SK-N-SH treated with all-trans-retinoic acid at 6 μM for 48 hours (cell line): ENCODE measurements at regions not wholly inside any gene's neighbourhood (a gene's known extent, or its start where the extent isn't known, plus 50 kb on each side); places are given as distances from the start of the nearest gene placed in this dataset.

Source experiments
- ATAC-seq: fragments of 200-7000 bp; cut with Tn5 transposase; 3 replicates; pipeline ENCODE4 v1.9.1; 2020; ENCODE audit warnings: mild to moderate bottlenecking, moderate library complexity
- ARNTL ChIP-seq: fragments of 450-650 bp; formaldehyde crosslinking; IDR thresholded peaks from 2 replicates; pipeline ENCODE4 v1.5.0; 2020; ENCODE audit warnings: low read depth, mild to moderate bottlenecking, moderate library complexity, borderline replicate concordance
- BACH2 ChIP-seq: fragments of 250-450 bp; sonication (Bioruptor Pico); IDR thresholded peaks from 2 replicates; pipeline ENCODE4 v1.9.0; 2021; ENCODE audit warnings: mild to moderate bottlenecking, borderline replicate concordance
- CREB5 ChIP-seq: fragments of 250-450 bp; sonication (Bioruptor Pico); IDR thresholded peaks from 2 replicates; pipeline ENCODE4 v1.5.1; 2020; ENCODE audit warnings: low read depth, mild to moderate bottlenecking, moderate library complexity
- CSDC2 ChIP-seq: fragments of 250-450 bp; sonication (Bioruptor Pico); IDR thresholded peaks from 2 replicates; pipeline ENCODE4 v1.5.0; 2020; ENCODE audit warnings: mild to moderate bottlenecking, moderate library complexity
- ESRRG ChIP-seq: fragments of 250-450 bp; sonication (Bioruptor Pico); IDR thresholded peaks from 2 replicates; pipeline ENCODE4 v1.6.1; 2021; ENCODE audit warnings: mild to moderate bottlenecking
- ISL1 ChIP-seq: fragments of 250-450 bp; sonication (Bioruptor Pico); IDR thresholded peaks from 2 replicates; pipeline ENCODE4 v2.1.2; 2022; ENCODE audit warnings: mild to moderate bottlenecking, moderate library complexity
- PPARA ChIP-seq: fragments of 250-450 bp; sonication (Bioruptor Pico); IDR thresholded peaks from 2 replicates; pipeline ENCODE4 v1.5.0; 2020; ENCODE audit warnings: mild to moderate bottlenecking, borderline replicate concordance
- RARB ChIP-seq: fragments of 250-450 bp; sonication (Bioruptor Pico); IDR thresholded peaks from 2 replicates; pipeline ENCODE4 v1.8.0; 2021; ENCODE audit warnings: mild to moderate bottlenecking, moderate library complexity
- SNAI2 ChIP-seq: fragments of 250-450 bp; sonication (Bioruptor Pico); IDR thresholded peaks from 2 replicates; pipeline ENCODE4 v1.5.0; 2020; ENCODE audit warnings: mild to moderate bottlenecking, moderate library complexity
- TCF4 ChIP-seq: fragments of 250-450 bp; sonication (Bioruptor Pico); IDR thresholded peaks from 2 replicates; pipeline ENCODE4 v1.8.0; 2021; ENCODE audit warnings: mild to moderate bottlenecking, moderate library complexity, borderline replicate concordance
- TOX ChIP-seq: fragments of 250-450 bp; sonication (Bioruptor Pico); IDR thresholded peaks from 2 replicates; pipeline ENCODE4 v1.8.0; 2021; ENCODE audit warnings: mild to moderate bottlenecking, moderate library complexity, borderline replicate concordance
- ZC3H10 ChIP-seq: fragments of 250-450 bp; sonication (Bioruptor Pico); IDR thresholded peaks from 2 replicates; pipeline ENCODE4 v1.5.1; 2021; ENCODE audit warnings: mild to moderate bottlenecking, moderate library complexity
- ZFP3 ChIP-seq: fragments of 250-450 bp; sonication (Bioruptor Pico); IDR thresholded peaks from 2 replicates; pipeline ENCODE4 v1.5.0; 2020; ENCODE audit warnings: mild to moderate bottlenecking, moderate library complexity
- ZFP30 ChIP-seq: fragments of 450-650 bp; formaldehyde crosslinking; IDR thresholded peaks from 2 replicates; pipeline ENCODE4 v1.5.0; 2022; ENCODE audit warnings: mild to moderate bottlenecking, moderate library complexity
- ZNF565 ChIP-seq: fragments of 450-650 bp; formaldehyde crosslinking; conservative IDR thresholded peaks from 2 replicates; pipeline ENCODE4 v1.5.0; 2020; ENCODE audit warnings: low read depth, mild to moderate bottlenecking, moderate library complexity
- TF ChIP-seq, protein P1 (sequence below): fragments of 250-450 bp; sonication (Bioruptor Pico); IDR thresholded peaks from 2 replicates; pipeline ENCODE4 v1.8.0; 2021; ENCODE audit warnings: low read depth, mild to moderate bottlenecking, moderate library complexity, borderline replicate concordance
- TF ChIP-seq, protein P2 (sequence below): fragments of 250-450 bp; sonication (Bioruptor Pico); IDR thresholded peaks from 2 replicates; pipeline ENCODE4 v1.5.1; 2021; ENCODE audit warnings: mild to moderate bottlenecking, moderate library complexity
- TF ChIP-seq, protein P3 (sequence below): fragments of 250-450 bp; sonication (Bioruptor Pico); IDR thresholded peaks from 2 replicates; pipeline ENCODE4 v1.8.0; 2020; ENCODE audit warnings: mild to moderate bottlenecking, moderate library complexity, borderline replicate concordance
- TF ChIP-seq, protein P4 (sequence below): fragments of 250-450 bp; sonication (Bioruptor Pico); IDR thresholded peaks from 2 replicates; pipeline ENCODE4 v1.5.0; 2020; ENCODE audit warnings: mild to moderate bottlenecking, moderate library complexity

DNA sequence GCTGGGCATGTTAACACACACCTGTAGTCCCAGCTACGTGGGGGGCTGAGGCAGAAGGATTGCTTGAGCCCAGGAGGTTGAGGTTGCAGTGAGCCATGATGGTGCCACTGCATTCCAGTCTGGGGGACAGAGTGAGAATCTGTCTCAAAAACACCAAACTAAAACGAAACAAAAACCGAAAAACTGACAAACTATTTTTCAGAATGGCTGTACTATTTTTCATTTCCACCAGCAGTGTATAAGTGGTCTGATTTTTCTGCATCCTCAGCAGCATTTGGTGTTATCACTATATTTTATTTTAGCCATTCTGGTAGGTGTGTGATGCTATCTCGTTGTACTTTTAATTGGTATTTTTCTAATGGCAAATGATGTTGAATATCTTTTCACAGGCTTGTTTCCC is 95.2 kb downstream of the PDCL3 start:
- no peak for TF ChIP-seq ZFP3 (CRISPR knock-in tag)
- TF ChIP-seq ZNF565 (CRISPR knock-in tag), result no peak
- TF ChIP-seq, protein P1, sequence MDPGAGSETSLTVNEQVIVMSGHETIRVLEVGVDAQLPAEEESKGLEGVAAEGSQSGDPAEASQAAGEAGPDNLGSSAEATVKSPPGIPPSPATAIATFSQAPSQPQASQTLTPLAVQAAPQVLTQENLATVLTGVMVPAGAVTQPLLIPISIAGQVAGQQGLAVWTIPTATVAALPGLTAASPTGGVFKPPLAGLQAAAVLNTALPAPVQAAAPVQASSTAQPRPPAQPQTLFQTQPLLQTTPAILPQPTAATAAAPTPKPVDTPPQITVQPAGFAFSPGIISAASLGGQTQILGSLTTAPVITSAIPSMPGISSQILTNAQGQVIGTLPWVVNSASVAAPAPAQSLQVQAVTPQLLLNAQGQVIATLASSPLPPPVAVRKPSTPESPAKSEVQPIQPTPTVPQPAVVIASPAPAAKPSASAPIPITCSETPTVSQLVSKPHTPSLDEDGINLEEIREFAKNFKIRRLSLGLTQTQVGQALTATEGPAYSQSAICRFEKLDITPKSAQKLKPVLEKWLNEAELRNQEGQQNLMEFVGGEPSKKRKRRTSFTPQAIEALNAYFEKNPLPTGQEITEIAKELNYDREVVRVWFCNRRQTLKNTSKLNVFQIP (CRISPR knock-in tag), result no peak
- TF ChIP-seq ISL1 (CRISPR knock-in tag), result no peak
- TF ChIP-seq, protein P2, sequence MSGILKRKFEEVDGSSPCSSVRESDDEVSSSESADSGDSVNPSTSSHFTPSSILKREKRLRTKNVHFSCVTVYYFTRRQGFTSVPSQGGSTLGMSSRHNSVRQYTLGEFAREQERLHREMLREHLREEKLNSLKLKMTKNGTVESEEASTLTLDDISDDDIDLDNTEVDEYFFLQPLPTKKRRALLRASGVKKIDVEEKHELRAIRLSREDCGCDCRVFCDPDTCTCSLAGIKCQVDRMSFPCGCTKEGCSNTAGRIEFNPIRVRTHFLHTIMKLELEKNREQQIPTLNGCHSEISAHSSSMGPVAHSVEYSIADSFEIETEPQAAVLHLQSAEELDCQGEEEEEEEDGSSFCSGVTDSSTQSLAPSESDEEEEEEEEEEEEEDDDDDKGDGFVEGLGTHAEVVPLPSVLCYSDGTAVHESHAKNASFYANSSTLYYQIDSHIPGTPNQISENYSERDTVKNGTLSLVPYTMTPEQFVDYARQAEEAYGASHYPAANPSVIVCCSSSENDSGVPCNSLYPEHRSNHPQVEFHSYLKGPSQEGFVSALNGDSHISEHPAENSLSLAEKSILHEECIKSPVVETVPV (CRISPR knock-in tag), result no peak
- TF ChIP-seq ESRRG (CRISPR knock-in tag), result no peak
- TF ChIP-seq ARNTL (CRISPR knock-in tag), result no peak
- TF ChIP-seq CSDC2 (CRISPR knock-in tag), result no peak
- no peak for TF ChIP-seq CREB5 (CRISPR knock-in tag)
- no peak for TF ChIP-seq TCF4
- ATAC-seq, result no peak

DNA sequence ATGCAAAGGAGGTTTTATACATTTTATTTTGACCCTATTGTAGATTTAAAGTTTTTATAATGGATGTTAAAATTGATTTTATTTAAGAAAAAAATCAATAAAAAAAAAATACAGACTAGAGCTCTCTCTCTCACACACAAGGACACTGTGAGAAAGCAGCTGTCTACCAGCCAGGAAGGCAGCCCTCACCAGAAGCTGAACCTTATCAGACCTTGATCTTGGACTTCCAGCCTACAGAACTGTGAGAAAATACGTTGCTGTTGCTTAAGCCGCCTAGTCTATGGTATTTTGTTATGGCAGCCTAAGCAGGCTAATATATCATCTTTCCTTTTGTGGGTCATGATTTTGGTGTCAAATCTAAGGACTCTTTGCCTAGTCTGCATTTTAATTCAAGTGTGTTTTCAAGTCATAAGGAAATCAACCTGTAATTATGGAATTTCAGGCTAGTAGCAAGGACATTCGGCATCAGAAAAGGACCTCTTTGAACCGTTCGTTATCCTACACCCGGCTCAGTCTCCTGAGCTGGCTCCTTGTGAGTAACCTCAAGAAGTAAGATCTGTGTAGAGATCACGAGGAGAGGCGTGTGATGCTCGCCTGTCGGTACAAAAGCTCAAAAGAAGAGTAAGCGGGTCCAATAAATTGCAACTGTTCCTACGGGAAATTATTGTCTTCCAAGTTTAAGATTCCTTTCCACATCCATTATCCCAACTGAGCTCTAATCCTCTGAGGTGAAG is 98.2 kb downstream of the PDCL3 start:
- TF ChIP-seq ZFP3 (CRISPR knock-in tag), result no peak
- no peak for TF ChIP-seq ZNF565 (CRISPR knock-in tag)
- TF ChIP-seq, protein P2 (CRISPR knock-in tag), result no peak
- no peak for TF ChIP-seq TOX (CRISPR knock-in tag)
- no peak for TF ChIP-seq BACH2
- TF ChIP-seq, protein P3, sequence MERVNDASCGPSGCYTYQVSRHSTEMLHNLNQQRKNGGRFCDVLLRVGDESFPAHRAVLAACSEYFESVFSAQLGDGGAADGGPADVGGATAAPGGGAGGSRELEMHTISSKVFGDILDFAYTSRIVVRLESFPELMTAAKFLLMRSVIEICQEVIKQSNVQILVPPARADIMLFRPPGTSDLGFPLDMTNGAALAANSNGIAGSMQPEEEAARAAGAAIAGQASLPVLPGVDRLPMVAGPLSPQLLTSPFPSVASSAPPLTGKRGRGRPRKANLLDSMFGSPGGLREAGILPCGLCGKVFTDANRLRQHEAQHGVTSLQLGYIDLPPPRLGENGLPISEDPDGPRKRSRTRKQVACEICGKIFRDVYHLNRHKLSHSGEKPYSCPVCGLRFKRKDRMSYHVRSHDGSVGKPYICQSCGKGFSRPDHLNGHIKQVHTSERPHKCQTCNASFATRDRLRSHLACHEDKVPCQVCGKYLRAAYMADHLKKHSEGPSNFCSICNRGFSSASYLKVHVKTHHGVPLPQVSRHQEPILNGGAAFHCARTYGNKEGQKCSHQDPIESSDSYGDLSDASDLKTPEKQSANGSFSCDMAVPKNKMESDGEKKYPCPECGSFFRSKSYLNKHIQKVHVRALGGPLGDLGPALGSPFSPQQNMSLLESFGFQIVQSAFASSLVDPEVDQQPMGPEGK, result no peak
- TF ChIP-seq TCF4, result no peak
- TF ChIP-seq ZC3H10 (CRISPR knock-in tag), result no peak
- TF ChIP-seq SNAI2 (CRISPR knock-in tag), result no peak
- no peak for TF ChIP-seq RARB (CRISPR knock-in tag)
- TF ChIP-seq ISL1 (CRISPR knock-in tag), result no peak
- no peak for TF ChIP-seq ESRRG (CRISPR knock-in tag)
- TF ChIP-seq, protein P4, sequence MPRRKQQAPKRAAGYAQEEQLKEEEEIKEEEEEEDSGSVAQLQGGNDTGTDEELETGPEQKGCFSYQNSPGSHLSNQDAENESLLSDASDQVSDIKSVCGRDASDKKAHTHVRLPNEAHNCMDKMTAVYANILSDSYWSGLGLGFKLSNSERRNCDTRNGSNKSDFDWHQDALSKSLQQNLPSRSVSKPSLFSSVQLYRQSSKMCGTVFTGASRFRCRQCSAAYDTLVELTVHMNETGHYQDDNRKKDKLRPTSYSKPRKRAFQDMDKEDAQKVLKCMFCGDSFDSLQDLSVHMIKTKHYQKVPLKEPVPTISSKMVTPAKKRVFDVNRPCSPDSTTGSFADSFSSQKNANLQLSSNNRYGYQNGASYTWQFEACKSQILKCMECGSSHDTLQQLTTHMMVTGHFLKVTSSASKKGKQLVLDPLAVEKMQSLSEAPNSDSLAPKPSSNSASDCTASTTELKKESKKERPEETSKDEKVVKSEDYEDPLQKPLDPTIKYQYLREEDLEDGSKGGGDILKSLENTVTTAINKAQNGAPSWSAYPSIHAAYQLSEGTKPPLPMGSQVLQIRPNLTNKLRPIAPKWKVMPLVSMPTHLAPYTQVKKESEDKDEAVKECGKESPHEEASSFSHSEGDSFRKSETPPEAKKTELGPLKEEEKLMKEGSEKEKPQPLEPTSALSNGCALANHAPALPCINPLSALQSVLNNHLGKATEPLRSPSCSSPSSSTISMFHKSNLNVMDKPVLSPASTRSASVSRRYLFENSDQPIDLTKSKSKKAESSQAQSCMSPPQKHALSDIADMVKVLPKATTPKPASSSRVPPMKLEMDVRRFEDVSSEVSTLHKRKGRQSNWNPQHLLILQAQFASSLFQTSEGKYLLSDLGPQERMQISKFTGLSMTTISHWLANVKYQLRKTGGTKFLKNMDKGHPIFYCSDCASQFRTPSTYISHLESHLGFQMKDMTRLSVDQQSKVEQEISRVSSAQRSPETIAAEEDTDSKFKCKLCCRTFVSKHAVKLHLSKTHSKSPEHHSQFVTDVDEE (CRISPR knock-in tag), result no peak
- no peak for TF ChIP-seq ZFP30 (CRISPR knock-in tag)
- TF ChIP-seq CREB5 (CRISPR knock-in tag), result no peak
- no peak for TF ChIP-seq PPARA (CRISPR knock-in tag)
- no peak for TF ChIP-seq ARNTL (CRISPR knock-in tag)
- TF ChIP-seq CSDC2 (CRISPR knock-in tag), result no peak
- TF ChIP-seq, all 23 proteins: peak for 0
- ATAC-seq, result no peak
